OCI-LY1 (cell line): ENCODE measurements at regions not wholly inside any gene's neighbourhood (a gene's known extent, or its start where the extent isn't known, plus 50 kb on each side); places are given as distances from the start of the nearest gene placed in this dataset.

ENCODE experiments used
- H2AFZ ChIP-seq: fragments of 200-600 bp; sonication (generic), shearing (Covaris generic); 2 replicates; pipeline ENCODE4 v1.6.0; 2014; ENCODE audit warnings: antibody characterized with exemption, mild to moderate bottlenecking, low read length
- H3F3A ChIP-seq: fragments of 200-600 bp; sonication (generic), shearing (Covaris generic); 2 replicates; pipeline ENCODE4 v1.6.0; 2014; ENCODE audit warnings: mild to moderate bottlenecking, antibody characterized with exemption, low read length, moderate library complexity; ENCODE audit not compliant: insufficient read depth
- H3K27ac ChIP-seq: fragments of 200-600 bp; sonication (generic); 2 replicates; pipeline ENCODE4 v1.5.1; 2014; ENCODE audit warnings: low read length, mixed run types, mild to moderate bottlenecking, low read depth; ENCODE audit not compliant: poor library complexity, severe bottlenecking
- H3K27me3 ChIP-seq: fragments of 200-600 bp; sonication (generic); 2 replicates; pipeline ENCODE4 v1.6.0; 2014; ENCODE audit warnings: antibody characterized with exemption, mild to moderate bottlenecking, low read length, moderate library complexity; ENCODE audit not compliant: insufficient read depth
- H3K36me3 ChIP-seq: fragments of 200-600 bp; sonication (generic); 2 replicates; pipeline ENCODE4 v1.6.1; 2014; ENCODE audit warnings: mild to moderate bottlenecking, antibody characterized with exemption, low read length, moderate library complexity, mixed read lengths; ENCODE audit not compliant: insufficient read depth
- H3K4me1 ChIP-seq: fragments of 200-600 bp; sonication (generic); 2 replicates; pipeline ENCODE4 v1.5.1; 2014; ENCODE audit warnings: mild to moderate bottlenecking, low read length, moderate library complexity; ENCODE audit not compliant: insufficient read depth, severe bottlenecking
- H3K4me2 ChIP-seq: fragments of 200-600 bp; sonication (generic), shearing (Covaris generic); 2 replicates; pipeline ENCODE4 v1.6.1; 2014; ENCODE audit warnings: low read length
- H3K4me3 ChIP-seq: fragments of 200-600 bp; sonication (generic); 2 replicates; pipeline ENCODE4 v1.5.1; 2014; ENCODE audit warnings: low read length, low read depth, mild to moderate bottlenecking, mixed read lengths; ENCODE audit not compliant: poor library complexity, severe bottlenecking
- H3K79me2 ChIP-seq: fragments of 200-600 bp; shearing (Covaris generic); 2 replicates; pipeline ENCODE4 v1.6.1; 2016; ENCODE audit warnings: mixed run types, low read length, mixed read lengths; ENCODE audit not compliant: insufficient read depth
- H3K9ac ChIP-seq: fragments of 200-600 bp; sonication (generic), shearing (Covaris generic); 2 replicates; pipeline ENCODE4 v1.6.1; 2014; ENCODE audit warnings: mild to moderate bottlenecking, low read length, mixed read lengths
- H3K9me2 ChIP-seq: fragments of 200-600 bp; sonication (generic), shearing (Covaris generic); 2 replicates; pipeline ENCODE4 v1.6.1; 2014; ENCODE audit warnings: low read depth, mild to moderate bottlenecking, low read length, mixed read lengths
- H3K9me3 ChIP-seq: fragments of 200-600 bp; shearing (Covaris generic); 2 replicates; pipeline ENCODE4 v1.6.1; 2014; ENCODE audit warnings: low read length, mixed read lengths
- H4K20me1 ChIP-seq: fragments of 200-600 bp; sonication (generic), shearing (Covaris generic); 2 replicates; pipeline ENCODE4 v1.6.0; 2016; ENCODE audit warnings: mild to moderate bottlenecking, low read length; ENCODE audit not compliant: insufficient read depth
- EZH2 ChIP-seq: fragments of 200-600 bp; sonication (generic), shearing (Covaris generic); IDR thresholded peaks from 2 replicates; pipeline ENCODE4 v1.8.0; 2017; ENCODE audit warnings: borderline replicate concordance, mixed run types, mild to moderate bottlenecking, antibody characterized with exemption, low read length, moderate library complexity, mixed read lengths
- TF ChIP-seq, protein P1 (sequence below): fragments of 200-600 bp; sonication (generic), shearing (Covaris generic); IDR thresholded peaks from 2 replicates; pipeline ENCODE4 v1.5.1; 2017; ENCODE audit warnings: mild to moderate bottlenecking, antibody characterized with exemption, low read length, moderate library complexity, mixed read lengths

DNA sequence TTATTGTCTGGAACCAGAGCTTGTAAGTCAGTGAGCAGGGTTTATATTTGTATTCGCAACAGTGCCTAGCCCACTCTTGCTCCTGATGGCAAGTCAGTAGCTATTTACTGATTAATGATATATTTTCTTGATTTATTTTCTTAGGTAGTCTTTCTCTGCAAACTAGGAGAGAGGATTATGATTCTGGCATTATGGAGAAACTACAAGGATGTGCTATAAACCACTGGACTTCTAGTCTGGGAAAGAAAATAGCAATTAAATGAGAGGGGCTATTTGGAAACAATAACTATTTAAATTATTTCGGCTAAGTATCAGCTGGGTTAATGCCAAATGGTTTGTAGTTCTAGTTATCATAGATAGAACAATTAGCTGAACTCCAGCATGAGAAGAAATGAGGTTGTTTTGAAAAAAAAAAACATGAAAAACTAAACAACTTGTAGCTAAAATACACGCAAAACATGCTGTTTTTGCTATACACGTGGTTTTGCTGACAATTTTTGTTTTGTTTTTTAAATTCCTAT is 304.9 kb upstream of the TCF21 start:
- H3K9ac ChIP-seq, result no peak overlapping the region
- no peaks in the 10 kb centered on the region for H3K4me1 ChIP-seq
- H3K36me3 ChIP-seq, result no peaks in the 10 kb centered on the region
- no peak overlapping the region for H2AFZ ChIP-seq
- no peaks in the 10 kb centered on the region for H3K9me2 ChIP-seq
- TF ChIP-seq EZH2, result no peak
- TF ChIP-seq, protein P1, sequence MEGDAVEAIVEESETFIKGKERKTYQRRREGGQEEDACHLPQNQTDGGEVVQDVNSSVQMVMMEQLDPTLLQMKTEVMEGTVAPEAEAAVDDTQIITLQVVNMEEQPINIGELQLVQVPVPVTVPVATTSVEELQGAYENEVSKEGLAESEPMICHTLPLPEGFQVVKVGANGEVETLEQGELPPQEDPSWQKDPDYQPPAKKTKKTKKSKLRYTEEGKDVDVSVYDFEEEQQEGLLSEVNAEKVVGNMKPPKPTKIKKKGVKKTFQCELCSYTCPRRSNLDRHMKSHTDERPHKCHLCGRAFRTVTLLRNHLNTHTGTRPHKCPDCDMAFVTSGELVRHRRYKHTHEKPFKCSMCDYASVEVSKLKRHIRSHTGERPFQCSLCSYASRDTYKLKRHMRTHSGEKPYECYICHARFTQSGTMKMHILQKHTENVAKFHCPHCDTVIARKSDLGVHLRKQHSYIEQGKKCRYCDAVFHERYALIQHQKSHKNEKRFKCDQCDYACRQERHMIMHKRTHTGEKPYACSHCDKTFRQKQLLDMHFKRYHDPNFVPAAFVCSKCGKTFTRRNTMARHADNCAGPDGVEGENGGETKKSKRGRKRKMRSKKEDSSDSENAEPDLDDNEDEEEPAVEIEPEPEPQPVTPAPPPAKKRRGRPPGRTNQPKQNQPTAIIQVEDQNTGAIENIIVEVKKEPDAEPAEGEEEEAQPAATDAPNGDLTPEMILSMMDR, result no peak
- no peaks in the 10 kb centered on the region for H3F3A ChIP-seq
- H3K27ac ChIP-seq, result no peak overlapping the region
- H3K27me3 ChIP-seq, result no peaks in the 10 kb centered on the region
- no peak overlapping the region for H3K4me2 ChIP-seq
- no peaks in the 10 kb centered on the region for H3K79me2 ChIP-seq
- no peaks in the 10 kb centered on the region for H4K20me1 ChIP-seq
- no peaks in the 10 kb centered on the region for H3K9me3 ChIP-seq
- H3K4me3 ChIP-seq, result no peak overlapping the region

DNA sequence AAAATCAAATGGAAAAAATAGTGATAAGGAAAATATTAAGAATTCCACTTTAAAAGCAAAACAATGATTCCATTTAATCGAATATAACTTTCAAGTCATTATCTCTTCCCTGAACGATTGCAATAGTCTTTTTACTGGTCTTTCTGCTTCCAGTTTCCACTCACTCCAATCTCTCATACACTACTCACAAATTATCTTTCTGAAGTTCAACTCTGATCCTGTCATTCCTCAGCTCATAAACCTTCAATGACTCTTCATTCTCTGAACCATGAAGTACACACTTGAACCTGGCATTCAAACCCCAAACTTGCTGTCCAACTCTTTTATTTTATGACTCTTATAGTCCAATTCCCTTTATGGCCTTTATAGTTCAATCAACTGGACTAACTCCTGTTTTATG is 304.1 kb upstream of the TCF21 start:
- TF ChIP-seq, protein P1, result no peak
- no peak for TF ChIP-seq EZH2
- Histone ChIP-seq H3K27me3 (no peaks in the 10 kb centered on the region), H3K27ac (no peak overlapping the region)

DNA sequence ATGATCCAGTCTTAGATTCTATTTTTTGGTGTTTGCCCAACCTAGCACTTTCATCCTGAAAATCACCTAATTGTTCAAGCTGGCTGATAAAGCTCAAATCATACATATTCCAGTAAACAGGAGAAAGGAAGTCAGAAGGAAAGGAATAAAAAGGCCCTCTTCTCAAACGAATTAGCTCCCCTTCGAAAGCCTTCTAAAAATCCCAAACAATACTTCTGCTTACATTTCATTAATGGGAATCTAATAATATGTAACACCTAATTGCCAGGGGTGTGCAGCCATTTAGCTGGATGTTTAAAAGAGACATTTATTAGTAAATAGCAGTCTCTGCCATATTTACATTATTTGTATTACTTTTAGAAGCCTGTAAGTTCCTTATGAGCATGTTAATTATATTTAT is 302.9 kb upstream of the TCF21 start:
- TF ChIP-seq EZH2, result no peak
- TF ChIP-seq, protein P1, result no peak
- no peaks in the 10 kb centered on the region for H3K9me2 ChIP-seq
- H3K27me3 ChIP-seq, result no peaks in the 10 kb centered on the region
- no peak overlapping the region for H3K9ac ChIP-seq
- H3K36me3 ChIP-seq, result no peaks in the 10 kb centered on the region
- H3K9me3 ChIP-seq, result no peaks in the 10 kb centered on the region
- no peak overlapping the region for H3K27ac ChIP-seq
- H3K4me1 ChIP-seq, result no peaks in the 10 kb centered on the region
- H4K20me1 ChIP-seq, result no peaks in the 10 kb centered on the region
- H3K4me3 ChIP-seq, result no peak overlapping the region
- no peak overlapping the region for H3K4me2 ChIP-seq
- no peaks in the 10 kb centered on the region for H3K79me2 ChIP-seq
- H2AFZ ChIP-seq, result no peak overlapping the region
- no peaks in the 10 kb centered on the region for H3F3A ChIP-seq

More for the DNA sequence above, 304.1 kb upstream of the TCF21 start:
- H3K79me2 ChIP-seq, result no peaks in the 10 kb centered on the region
- H2AFZ ChIP-seq, result no peak overlapping the region
- H3K9me3 ChIP-seq, result no peaks in the 10 kb centered on the region
- H4K20me1 ChIP-seq, result no peaks in the 10 kb centered on the region
- H3K9me2 ChIP-seq, result no peaks in the 10 kb centered on the region
- H3F3A ChIP-seq, result no peaks in the 10 kb centered on the region
- no peaks in the 10 kb centered on the region for H3K36me3 ChIP-seq
- no peak overlapping the region for H3K4me2 ChIP-seq
- no peaks in the 10 kb centered on the region for H3K4me1 ChIP-seq
- H3K4me3 ChIP-seq, result no peak overlapping the region
- no peak overlapping the region for H3K9ac ChIP-seq
